GM19193 (cell line): ENCODE measurements at regions not wholly inside any gene's neighbourhood (a gene's known extent, or its start where the extent isn't known, plus 50 kb on each side); places are given as distances from the start of the nearest gene placed in this dataset.

Experiments
- POLR2A ChIP-seq: IDR thresholded peaks from 4 replicates; pipeline ENCODE4 v1.6.1; 2011; ENCODE audit not compliant: insufficient read depth, insufficient read length; ENCODE audit errors: extremely low read depth

DNA sequence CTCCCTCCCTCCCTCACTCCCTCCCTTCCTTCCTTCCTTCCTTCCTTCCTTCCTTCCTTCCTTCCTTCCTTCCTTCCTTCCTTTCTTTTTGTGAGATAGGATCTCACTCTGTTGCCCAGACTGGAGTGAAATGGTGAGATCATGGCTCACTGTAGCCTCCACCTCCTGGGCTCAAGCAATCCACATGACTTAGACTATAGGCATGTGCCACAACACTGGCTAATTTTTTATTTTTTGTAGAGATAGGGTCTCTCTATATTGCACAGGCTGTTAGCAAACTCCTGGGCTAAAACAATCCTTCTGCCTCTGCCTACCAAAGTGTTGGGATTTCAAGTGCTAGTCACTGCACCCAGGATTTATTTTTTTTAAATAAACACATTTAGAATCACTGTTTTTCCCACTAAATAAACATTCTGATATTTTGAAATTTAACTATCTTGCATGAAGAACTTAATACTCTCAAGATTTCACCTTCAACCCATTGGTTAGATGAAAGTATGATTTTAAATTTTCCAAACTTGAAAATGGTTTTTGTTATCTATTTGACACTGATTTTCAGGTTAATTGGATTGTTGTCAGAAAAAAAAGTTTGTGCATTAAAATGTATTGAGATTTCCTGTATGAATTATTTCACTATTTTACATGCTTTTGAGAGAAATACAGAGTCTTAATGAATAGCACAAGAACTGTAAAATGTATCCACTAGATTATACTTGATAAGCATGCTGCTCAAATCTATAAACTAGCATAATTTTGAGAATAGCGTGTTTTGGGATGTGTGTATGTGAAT, 745.1 kb downstream of the TSN start:
- no peak for TF ChIP-seq POLR2A

- no peak for TF ChIP-seq POLR2A
Observed at GRCh38 chr2:122506620-122507019, 751.2 kb downstream of the TSN start.

GRCh38 chr2:122507261-122507660, 751.8 kb downstream of the TSN start:
- TF ChIP-seq POLR2A, result no peak

- no peak for TF ChIP-seq POLR2A
Observed at GRCh38 chr2:122512091-122512490, 756.6 kb downstream of the TSN start.

GRCh38 chr2:122514451-122514996, 759.1 kb downstream of the TSN start:
- no peak for TF ChIP-seq POLR2A

- no peak for TF ChIP-seq POLR2A
Observed at GRCh38 chr2:122515731-122516290, 760.4 kb downstream of the TSN start.

DNA sequence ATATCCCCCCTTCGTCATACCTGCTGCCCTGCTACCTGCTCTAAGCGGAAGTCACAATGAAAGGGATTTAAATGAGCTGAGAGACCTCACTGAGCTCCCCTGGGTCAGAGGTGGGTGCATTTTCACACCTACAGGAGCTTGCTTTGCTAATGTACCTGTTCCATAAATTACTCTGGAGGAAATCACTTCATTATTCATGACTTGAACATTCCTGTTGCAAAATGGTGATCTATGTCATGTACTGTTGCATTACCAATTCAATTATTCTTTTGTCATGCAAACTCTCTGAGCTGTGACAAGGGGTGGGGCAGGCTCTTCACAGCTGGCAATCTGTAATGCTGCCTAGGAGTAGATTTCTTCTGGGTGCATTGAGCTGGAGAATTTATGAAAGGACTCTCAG, 761.3 kb downstream of the TSN start:
- TF ChIP-seq POLR2A, result no peak

GRCh38 chr2:122519366-122519765, 763.9 kb downstream of the TSN start:
- TF ChIP-seq POLR2A, result no peak

- TF ChIP-seq POLR2A, result no peak
Observed at GRCh38 chr2:122519821-122520611, 764.6 kb downstream of the TSN start.

- TF ChIP-seq POLR2A, result no peak
Observed at GRCh38 chr2:122523143-122523542, 767.7 kb downstream of the TSN start.

- TF ChIP-seq POLR2A, result no peak
Observed at GRCh38 chr2:122523981-122524380, 768.5 kb downstream of the TSN start.

DNA sequence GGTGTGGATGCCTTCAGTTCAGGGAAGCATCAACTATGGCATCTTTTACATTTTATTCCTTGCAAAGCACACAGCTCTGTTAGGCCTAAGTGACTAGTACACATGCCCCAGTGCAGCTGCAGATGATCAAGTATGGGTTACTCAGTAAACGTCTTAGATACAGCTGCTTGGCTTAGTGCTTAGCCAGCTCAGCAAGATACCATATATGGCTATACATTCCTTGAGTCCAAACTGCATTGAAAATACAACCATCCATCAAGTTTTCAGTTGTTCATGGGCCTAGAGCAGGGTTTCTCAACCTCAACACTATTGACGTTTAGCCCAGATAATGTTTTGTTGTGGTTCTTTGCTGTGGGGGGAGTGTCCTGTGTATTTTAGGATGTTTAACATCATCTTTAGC, 769.9 kb downstream of the TSN start:
- no peak for TF ChIP-seq POLR2A

DNA sequence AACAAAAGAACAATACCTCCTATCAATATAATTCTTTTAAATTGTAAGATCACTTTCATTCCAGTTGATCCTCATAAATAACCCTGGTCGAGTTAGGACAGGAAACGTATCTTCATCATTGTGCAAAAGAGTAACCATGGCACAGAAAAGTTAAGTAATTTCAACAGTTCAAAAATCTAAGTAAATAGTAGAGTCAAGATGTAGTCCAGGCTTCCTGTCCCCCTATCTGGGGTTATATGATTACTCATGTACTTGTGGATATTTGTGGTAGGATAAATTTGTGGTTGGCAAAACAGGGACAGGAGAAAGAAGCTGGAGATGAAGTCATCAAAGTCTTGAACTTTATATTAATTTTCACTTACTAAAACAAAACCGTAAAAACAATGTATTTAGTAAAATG, 772.6 kb downstream of the TSN start:
- TF ChIP-seq POLR2A, result no peak

DNA sequence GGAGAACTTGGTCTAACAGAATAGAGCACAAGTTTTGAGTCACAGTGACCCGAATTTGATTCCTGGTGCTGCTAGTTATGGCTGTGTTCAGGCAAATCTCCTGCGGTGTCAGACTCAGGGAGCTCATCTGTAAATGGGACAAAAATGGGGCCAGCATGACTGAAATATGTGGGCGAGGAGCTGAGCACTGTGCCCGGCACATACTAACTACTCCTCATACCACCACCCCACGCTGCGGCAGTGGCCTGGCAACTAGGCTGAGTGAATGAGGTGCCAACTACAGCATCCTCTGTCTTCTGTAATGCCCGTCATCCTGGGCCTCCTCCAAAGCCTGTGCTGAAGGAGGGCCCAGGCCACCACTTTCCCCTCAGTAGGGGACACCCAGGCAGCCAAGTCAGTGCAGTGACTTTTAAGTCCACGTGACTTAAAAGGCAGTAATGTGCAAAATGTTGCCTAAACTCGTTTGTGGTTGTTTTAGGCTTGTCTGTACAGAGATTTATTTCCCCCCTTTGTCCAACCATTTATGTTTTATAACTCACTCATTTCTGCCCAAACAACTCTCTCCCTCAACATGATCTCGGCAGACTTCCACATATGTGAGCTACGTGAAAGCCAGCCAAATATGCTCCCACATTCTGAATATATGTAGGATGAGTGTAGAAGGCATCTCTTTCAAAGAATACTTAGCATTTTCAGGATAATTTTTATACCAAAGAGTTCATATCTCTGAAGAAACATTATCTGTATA, 773.7 kb downstream of the TSN start:
- no peak for TF ChIP-seq POLR2A

DNA sequence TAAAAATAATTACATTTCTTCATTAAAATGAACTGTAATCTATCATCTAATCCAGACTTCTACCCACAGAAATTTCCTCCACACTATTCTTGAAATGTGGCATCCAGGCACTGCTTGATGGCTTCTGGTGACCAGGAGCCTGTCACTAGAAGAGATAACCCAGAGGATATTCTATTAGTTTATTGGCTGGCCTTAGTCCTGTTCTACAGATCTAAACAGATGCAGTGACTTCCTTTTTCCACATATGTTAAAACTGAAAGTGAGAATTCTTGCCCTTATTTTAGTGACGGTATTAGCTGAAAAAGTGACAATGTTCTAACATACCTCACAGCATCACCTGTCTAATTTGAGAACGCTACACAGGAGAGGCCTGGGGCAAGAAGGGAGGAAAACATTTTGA, 775.4 kb downstream of the TSN start:
- no peak for TF ChIP-seq POLR2A
